Medulla oblongata (tissue), 1 donor: ENCODE measurements at regions not wholly inside any gene's neighbourhood (a gene's known extent, or its start where the extent isn't known, plus 50 kb on each side); places are given as distances from the start of the nearest gene placed in this dataset.
"Not testable (repeated sequence)": the region's sequence is repeated elsewhere in the genome, so short reads cannot be mapped to it uniquely, and the experiment has no call there.

Experiments used
- DNase-seq: peaks from one replicate; pipeline ENCODE4 v3.0.0-alpha.2; 2015; ENCODE audit errors: extremely low spot score

- no peak for DNase-seq
Measured at GRCh38 chr2:105498281-105498846, 99.5 kb upstream of the FHL2 start.

GRCh38 chr2:105497094-105497493 is 98.2 kb upstream of the FHL2 start:
- no peak for DNase-seq

- no peak for DNase-seq
Measured at GRCh38 chr2:105496271-105496670, 97.4 kb upstream of the FHL2 start.

GRCh38 chr2:105494683-105495425 is 96.0 kb upstream of the FHL2 start:
- no peak for DNase-seq

- no peak for DNase-seq
Measured at GRCh38 chr2:105490956-105491355, 92.1 kb upstream of the FHL2 start.

- no peak for DNase-seq
Measured at GRCh38 chr2:105490204-105490603, 91.4 kb upstream of the FHL2 start.

- no peak for DNase-seq
Measured at GRCh38 chr2:105489168-105489878, 90.5 kb upstream of the FHL2 start.

- no peak for DNase-seq
Measured at GRCh38 chr2:105488285-105488684, 89.4 kb upstream of the FHL2 start.

- DNase-seq = no peak
Measured at GRCh38 chr2:105487142-105488069, 88.6 kb upstream of the FHL2 start.

- no peak for DNase-seq
Measured at GRCh38 chr2:105486762-105487141, 87.9 kb upstream of the FHL2 start.

GRCh38 chr2:105478670-105479069 is 79.8 kb upstream of the FHL2 start:
- no peak for DNase-seq

- not testable (repeated sequence) for DNase-seq
Measured at GRCh38 chr2:105477050-105477620, 78.3 kb upstream of the FHL2 start.

GRCh38 chr2:105473011-105473410 is 74.2 kb upstream of the FHL2 start:
- DNase-seq = no peak

GRCh38 chr2:105470979-105471378 is 72.1 kb upstream of the FHL2 start:
- DNase-seq = no peak

- DNase-seq = no peak
Measured at GRCh38 chr2:105469781-105470180, 70.9 kb upstream of the FHL2 start.

GRCh38 chr2:105468582-105469042 is 69.8 kb upstream of the FHL2 start:
- DNase-seq = no peak

GRCh38 chr2:105464325-105464724 is 65.5 kb upstream of the FHL2 start:
- DNase-seq = no peak

GRCh38 chr2:105460048-105460732 is 61.3 kb upstream of the FHL2 start:
- no peak for DNase-seq

GRCh38 chr2:105458076-105458475 is 59.2 kb upstream of the FHL2 start:
- no peak for DNase-seq

GRCh38 chr2:105455488-105456003 is 56.7 kb upstream of the FHL2 start:
- no peak for DNase-seq
